ENCODE measurements at regions not wholly inside any gene's neighbourhood (a gene's known extent, or its start where the extent isn't known, plus 50 kb on each side); places are given as distances from the start of the nearest gene placed in this dataset.
"Not testable (repeated sequence)": the region's sequence is repeated elsewhere in the genome, so short reads cannot be mapped to it uniquely, and the experiment has no call there.

DNA sequence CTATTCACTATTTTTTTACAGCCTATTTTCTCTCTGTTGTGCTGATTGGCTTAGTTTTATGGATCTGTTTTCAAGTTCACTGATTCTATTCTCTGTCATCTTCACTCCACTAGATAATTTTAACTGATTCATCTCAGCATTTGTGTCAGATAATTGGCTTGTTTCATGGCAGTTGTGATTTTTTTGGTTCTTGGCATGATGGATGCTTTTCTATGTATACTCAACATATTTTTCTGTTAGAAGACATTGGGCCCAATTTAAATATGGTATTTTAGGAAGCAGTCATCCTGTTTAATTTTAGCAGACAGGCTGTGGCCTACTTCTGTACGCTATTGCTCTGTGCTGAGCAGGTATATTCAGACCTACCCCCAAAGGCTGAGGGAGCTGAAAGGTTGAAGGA lies 1865.3 kb upstream of the ACO1 start:
- Mint-ChIP-seq H3K27me3 (ENCODE audit: insufficient read depth) (no peaks in the 10 kb centered on the region), H3K9me3 (no peaks in the 10 kb centered on the region), H3K27ac (no peak overlapping the region), H3K4me3 (no peak overlapping the region), H3K4me1 (ENCODE audit: low read depth) (no peaks in the 10 kb centered on the region), H3K36me3 (ENCODE audit: low read depth) (no peaks in the 10 kb centered on the region)
- intact Hi-C loops (cut with micrococcal nuclease) = no loop called here
- DNase-seq (ENCODE audit: low spot score) = no peak

DNA sequence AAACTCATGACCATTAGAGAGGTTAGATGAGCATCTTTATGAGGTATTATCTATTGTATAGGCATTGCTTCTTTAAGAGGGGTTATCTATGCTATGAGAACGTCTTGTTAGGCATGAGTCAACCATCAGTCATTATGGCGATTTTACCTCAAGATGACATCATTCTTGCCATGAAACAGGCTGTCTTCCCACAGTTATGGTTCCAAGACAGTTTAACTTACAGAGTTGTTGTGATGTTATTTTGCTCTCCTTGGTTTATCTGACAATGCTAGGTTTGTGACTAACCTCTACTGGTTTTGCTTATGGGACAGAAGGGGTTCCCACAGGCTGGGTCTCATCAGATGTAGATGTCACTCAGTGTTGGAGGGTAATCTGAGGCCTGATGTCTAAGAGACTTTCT lies 1864.7 kb upstream of the ACO1 start:
- Mint-ChIP-seq H3K4me1 (ENCODE audit: low read depth) (no peaks in the 10 kb centered on the region), H3K27ac (no peak overlapping the region), H3K4me3 (no peak overlapping the region), H3K9me3 (no peaks in the 10 kb centered on the region), H3K36me3 (ENCODE audit: low read depth) (no peaks in the 10 kb centered on the region), H3K27me3 (ENCODE audit: insufficient read depth) (no peaks in the 10 kb centered on the region)
- intact Hi-C loops (cut with micrococcal nuclease) = no loop called here
- DNase-seq (ENCODE audit: low spot score) = no peak

DNA sequence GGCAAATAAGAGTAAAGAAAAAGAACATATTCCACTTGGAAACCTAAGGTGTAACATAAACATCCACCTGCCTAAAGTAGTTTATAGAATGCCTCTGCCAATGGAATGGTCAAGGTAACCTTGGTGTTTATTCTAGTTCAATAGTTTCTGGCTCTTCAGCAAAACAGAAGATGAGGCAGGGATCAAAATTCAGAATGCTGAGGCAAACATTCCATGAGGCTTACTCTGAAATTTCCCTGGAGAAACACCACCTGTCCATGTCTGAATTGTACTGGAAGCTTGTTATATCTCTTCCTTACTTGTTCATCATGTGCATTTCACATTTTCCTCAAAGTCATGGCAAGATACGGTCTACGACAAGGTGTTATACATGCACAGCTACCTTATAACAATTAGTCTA lies 1862.4 kb upstream of the ACO1 start:
- H3K9me3 Mint-ChIP-seq = no peaks in the 10 kb centered on the region
- DNase-seq (ENCODE audit: low spot score) = no peak
- H3K27me3 Mint-ChIP-seq (ENCODE audit: insufficient read depth) = no peaks in the 10 kb centered on the region
- H3K4me3 Mint-ChIP-seq = no peak overlapping the region
- intact Hi-C loops (cut with micrococcal nuclease) = no loop called here
- H3K4me1 Mint-ChIP-seq (ENCODE audit: low read depth) = no peaks in the 10 kb centered on the region
- no peak overlapping the region for H3K27ac Mint-ChIP-seq
- no peaks in the 10 kb centered on the region for H3K36me3 Mint-ChIP-seq (ENCODE audit: low read depth)

DNA sequence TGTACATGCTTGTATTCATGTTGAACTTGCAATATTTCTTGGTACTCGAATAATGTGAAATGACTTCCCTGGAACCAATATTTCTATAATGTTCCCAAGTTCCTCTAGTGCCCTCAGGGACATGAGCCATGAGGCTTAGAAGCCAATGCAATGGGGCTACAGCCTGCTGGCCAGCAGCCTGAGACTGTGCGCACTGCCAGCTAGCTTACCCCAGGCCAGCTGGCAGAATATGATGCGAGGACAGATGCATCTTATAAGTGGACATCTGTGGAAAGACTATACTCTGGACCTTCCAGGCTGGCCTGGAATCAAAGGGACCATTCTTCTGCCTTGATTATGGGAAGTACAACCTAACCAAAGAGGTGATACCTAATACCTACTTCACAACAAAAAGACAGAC lies 1862.0 kb upstream of the ACO1 start:
- no peak for DNase-seq (ENCODE audit: low spot score)
- no peak overlapping the region for H3K27ac Mint-ChIP-seq
- intact Hi-C loops (cut with micrococcal nuclease) = no loop called here
- H3K4me1 Mint-ChIP-seq (ENCODE audit: low read depth) = no peaks in the 10 kb centered on the region
- no peaks in the 10 kb centered on the region for H3K36me3 Mint-ChIP-seq (ENCODE audit: low read depth)
- no peaks in the 10 kb centered on the region for H3K9me3 Mint-ChIP-seq
- H3K4me3 Mint-ChIP-seq = no peak overlapping the region
- no peaks in the 10 kb centered on the region for H3K27me3 Mint-ChIP-seq (ENCODE audit: insufficient read depth)

DNA sequence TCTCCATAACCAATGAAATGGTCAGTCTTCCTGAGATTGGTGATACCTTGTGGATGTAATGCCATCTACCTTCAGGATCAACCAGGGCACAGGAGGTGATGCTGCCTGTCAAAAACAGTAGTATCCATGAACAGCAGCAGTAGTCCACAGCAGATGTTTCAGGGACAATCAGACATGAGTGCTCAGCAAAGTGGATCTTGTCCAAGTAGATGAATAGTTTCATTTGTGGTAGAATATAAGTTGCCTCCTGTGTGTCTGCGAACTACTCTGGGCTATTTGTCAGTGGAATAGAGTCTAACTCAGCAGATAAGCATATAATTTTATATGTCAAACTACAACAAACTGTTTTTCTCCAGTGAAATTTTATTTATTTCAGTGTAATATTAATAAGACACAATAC lies 1860.1 kb upstream of the ACO1 start:
- no peak overlapping the region for H3K27ac Mint-ChIP-seq

DNA sequence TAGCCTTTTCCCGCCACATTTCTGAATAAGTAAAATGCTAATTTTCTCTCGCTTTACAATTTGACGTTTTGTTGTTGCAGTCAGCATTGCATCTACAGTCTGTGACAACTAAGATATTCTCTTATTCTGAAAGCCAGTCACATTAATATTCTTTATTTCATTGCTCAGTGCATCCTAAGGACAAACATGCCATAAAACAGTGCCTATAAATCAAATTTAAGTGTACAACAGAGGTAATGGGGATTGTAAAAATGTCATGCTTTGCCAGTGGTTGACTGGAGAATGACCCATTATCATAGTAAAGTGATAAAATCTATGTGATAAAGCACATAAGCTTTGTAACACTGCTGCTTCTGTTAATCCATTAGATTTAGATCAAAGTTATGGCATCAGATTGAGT lies 1850.0 kb upstream of the ACO1 start:
- H3K4me3 Mint-ChIP-seq = no peak overlapping the region
- peaks cover 3% of the 10 kb centered on the region for H3K9me3 Mint-ChIP-seq
- intact Hi-C loops (cut with micrococcal nuclease) = no loop called here
- H3K36me3 Mint-ChIP-seq (ENCODE audit: low read depth) = no peaks in the 10 kb centered on the region
- no peak overlapping the region for H3K27ac Mint-ChIP-seq
- DNase-seq (ENCODE audit: low spot score) = no peak
- no peaks in the 10 kb centered on the region for H3K4me1 Mint-ChIP-seq (ENCODE audit: low read depth)
- H3K27me3 Mint-ChIP-seq (ENCODE audit: insufficient read depth) = no peaks in the 10 kb centered on the region

More for the DNA sequence above, 1860.1 kb upstream of the ACO1 start:
- no peak for DNase-seq (ENCODE audit: low spot score)
- no peaks in the 10 kb centered on the region for H3K36me3 Mint-ChIP-seq (ENCODE audit: low read depth)
- H3K4me1 Mint-ChIP-seq (ENCODE audit: low read depth) = no peaks in the 10 kb centered on the region
- H3K9me3 Mint-ChIP-seq = no peaks in the 10 kb centered on the region
- H3K4me3 Mint-ChIP-seq = no peak overlapping the region
- no peaks in the 10 kb centered on the region for H3K27me3 Mint-ChIP-seq (ENCODE audit: insufficient read depth)
- intact Hi-C loops (cut with micrococcal nuclease) = no loop called here

DNA sequence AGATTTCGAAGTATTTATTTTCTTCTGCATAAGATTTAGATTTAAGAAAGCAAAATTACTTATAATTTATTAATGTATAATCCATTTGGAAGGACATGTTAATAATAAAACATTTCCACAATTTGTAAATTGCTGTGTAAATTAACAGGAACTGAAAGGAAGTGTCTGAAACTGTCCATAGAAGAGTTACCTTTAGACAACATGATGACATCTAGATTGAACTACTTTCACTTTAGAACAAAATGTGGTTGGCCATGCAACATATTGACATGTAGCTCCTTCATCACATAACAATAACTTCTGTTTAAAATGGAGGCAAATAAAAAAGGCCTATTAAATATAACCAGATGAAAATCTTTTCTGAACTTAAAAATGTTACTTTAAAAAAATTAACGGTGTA lies 1849.5 kb upstream of the ACO1 start:
- no peak for DNase-seq (ENCODE audit: low spot score)
- H3K36me3 Mint-ChIP-seq (ENCODE audit: low read depth) = no peaks in the 10 kb centered on the region
- H3K4me3 Mint-ChIP-seq = no peak overlapping the region
- no peak overlapping the region for H3K27ac Mint-ChIP-seq
- intact Hi-C loops (cut with micrococcal nuclease) = no loop called here
- no peaks in the 10 kb centered on the region for H3K27me3 Mint-ChIP-seq (ENCODE audit: insufficient read depth)
- no peaks in the 10 kb centered on the region for H3K4me1 Mint-ChIP-seq (ENCODE audit: low read depth)
- H3K9me3 Mint-ChIP-seq = peaks cover 3% of the 10 kb centered on the region

DNA sequence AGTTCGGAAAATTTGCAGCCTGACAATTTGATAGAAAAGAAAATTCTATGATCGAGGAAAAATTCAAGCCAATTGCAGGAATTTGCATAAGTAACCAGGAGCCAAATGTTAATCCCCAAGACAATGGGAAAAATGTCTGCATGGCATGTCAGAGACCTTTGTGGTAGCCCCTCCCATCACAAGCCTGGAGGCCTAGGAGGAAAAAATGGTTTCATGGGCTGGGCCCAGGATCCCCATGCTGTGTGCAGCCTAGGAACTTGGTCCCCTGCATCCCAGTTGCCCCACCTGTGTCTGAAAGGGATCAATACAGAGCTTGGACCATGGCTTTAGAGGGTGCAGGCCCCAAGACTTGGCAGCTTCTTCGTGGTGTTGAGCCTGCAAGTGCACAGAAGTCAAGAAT lies 1847.9 kb upstream of the ACO1 start:
- DNase-seq (ENCODE audit: low spot score) = no peak
- Mint-ChIP-seq H3K27me3 (ENCODE audit: insufficient read depth) (no peaks in the 10 kb centered on the region), H3K36me3 (ENCODE audit: low read depth) (no peaks in the 10 kb centered on the region), H3K27ac (no peak overlapping the region), H3K9me3 (peaks cover 3% of the 10 kb centered on the region), H3K4me1 (ENCODE audit: low read depth) (no peaks in the 10 kb centered on the region), H3K4me3 (no peak overlapping the region)
- intact Hi-C loops (cut with micrococcal nuclease) = no loop called here

DNA sequence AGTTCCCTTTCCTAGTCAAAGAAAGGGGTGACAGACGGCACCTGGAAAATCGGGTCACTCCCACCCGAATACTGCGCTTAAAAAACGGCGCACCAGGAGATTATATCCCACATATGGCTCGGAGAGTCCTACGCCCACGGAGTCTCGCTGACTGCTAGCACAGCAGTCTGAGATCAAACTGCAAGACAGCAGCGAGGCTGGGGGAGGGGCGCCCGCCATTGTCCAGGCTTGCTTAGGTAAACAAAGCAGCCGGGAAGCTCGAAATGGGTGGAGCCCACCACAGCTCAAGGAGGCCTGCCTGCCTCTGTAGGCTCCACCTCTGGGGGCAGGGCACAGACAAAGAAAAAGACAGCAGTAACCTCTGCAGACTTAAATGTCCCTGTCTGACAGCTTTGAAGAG lies 1844.7 kb upstream of the ACO1 start:
- H3K4me3 Mint-ChIP-seq; H3K27me3 Mint-ChIP-seq (ENCODE audit: insufficient read depth); H3K4me1 Mint-ChIP-seq (ENCODE audit: low read depth); H3K27ac Mint-ChIP-seq; DNase-seq (ENCODE audit: low spot score); H3K36me3 Mint-ChIP-seq (ENCODE audit: low read depth); H3K9me3 Mint-ChIP-seq; intact Hi-C loops (cut with micrococcal nuclease): not testable (repeated sequence)

DNA sequence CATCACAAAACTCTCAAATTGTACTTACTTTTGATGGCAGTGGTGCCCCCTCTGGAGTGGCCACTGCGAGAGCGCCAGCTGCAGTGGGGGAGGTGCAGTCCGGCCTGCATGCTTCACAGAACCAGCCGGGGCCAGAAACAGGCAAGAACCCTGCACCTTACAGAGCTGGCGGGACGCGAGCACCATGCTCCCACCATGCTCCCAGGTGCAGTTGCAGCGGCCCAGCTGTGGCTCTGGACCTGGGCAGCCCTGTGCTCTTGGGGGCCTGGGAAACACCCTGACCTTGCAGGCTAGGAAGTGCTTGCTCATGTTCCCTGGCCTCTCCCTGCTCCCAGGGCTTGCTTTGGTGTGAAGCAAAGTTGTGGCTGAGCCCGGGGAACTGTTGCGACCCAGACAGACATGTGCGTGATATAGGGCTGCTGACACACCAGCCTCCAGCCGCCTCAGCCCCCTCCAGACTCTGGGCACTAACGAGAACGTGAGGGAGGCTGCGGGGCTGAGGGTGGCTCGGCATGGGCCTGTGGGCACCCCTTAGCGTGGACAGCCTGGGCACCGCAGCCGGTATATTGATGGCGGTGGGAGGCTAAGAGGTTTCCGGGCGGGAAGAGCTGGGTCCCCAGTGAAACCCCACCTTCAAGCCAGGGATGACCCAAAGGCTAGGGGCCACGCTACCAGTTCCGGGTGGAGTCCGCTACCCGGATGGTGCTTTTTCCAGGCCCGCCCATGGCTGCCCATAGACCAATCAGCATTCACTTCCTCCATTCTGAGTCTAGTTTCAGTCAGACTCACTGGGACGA lies 1809.9 kb upstream of the ACO1 start:
- Mint-ChIP-seq H3K4me1 (ENCODE audit: low read depth) (no peaks in the 10 kb centered on the region), H3K36me3 (ENCODE audit: low read depth) (no peaks in the 10 kb centered on the region), H3K27ac (no peak overlapping the region), H3K9me3 (peaks cover 3% of the 10 kb centered on the region), H3K4me3 (no peak overlapping the region), H3K27me3 (ENCODE audit: insufficient read depth) (no peaks in the 10 kb centered on the region)
- no peak for DNase-seq (ENCODE audit: low spot score)
- intact Hi-C loops (cut with micrococcal nuclease) = no loop called here

DNA sequence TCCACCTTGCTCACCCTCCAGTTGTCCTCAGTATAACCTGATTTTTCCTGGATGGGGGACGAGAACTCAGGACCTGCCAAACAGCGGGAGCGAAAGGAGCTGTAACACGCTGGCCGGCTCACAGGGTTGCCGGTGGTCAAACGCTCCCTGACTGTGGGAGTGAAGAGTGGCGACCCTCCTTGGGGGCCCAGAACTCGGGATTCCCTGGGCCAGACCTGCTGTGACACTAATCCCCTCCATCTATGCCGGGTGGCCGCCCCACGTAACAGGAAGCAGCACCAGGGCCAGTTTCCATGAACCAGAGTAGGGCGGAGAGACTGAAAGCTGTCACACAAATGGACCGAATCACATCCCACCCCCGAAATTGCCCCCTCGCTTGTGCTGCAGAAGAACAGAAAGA lies 1809.2 kb upstream of the ACO1 start:
- Mint-ChIP-seq H3K36me3 (ENCODE audit: low read depth) (no peaks in the 10 kb centered on the region), H3K4me3 (no peak overlapping the region), H3K4me1 (ENCODE audit: low read depth) (no peaks in the 10 kb centered on the region), H3K9me3 (peaks cover 3% of the 10 kb centered on the region), H3K27me3 (ENCODE audit: insufficient read depth) (no peaks in the 10 kb centered on the region), H3K27ac (no peak overlapping the region)
- intact Hi-C loops (cut with micrococcal nuclease) = no loop called here
- DNase-seq (ENCODE audit: low spot score) = no peak

DNA sequence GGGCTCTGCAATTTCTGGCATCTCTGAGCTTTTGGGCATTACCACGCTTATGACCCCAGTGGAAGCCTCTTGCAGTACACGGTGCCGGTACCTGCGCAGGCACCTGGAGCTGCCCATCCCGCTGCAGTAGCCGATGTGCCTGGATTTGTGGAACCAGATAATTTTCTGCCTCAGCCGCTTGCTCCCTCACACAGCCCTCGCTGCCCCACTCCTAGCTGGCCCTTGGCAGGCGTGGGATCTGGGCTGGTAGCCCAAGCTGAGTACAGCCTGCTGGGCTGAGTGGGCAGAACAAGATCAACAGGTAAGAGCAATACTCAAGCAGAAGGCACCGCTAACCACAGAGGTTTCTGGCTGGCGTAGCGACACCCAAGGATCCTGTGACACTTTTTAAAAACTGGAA lies 1808.8 kb upstream of the ACO1 start:
- intact Hi-C loops (cut with micrococcal nuclease) = no loop called here

DNA sequence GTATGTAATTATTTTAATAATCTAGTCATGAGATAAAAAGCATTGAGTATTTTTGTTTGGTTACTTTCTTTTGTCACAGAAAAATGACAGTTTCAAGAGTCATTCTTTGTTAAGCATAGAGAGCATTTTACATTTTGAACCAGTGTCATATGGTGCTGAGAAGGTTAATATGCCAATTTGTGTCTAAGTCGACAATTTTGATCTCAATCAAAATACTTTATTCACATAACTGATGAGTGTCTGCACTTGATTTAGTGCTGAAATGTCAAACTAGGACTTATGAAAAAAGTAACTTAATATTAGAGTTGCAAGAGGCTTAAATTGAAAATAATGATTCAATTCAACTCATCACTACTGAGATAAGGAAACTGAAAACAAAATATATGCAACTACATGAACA lies 1804.6 kb upstream of the ACO1 start:
- Mint-ChIP-seq H3K9me3 (no peaks in the 10 kb centered on the region), H3K4me1 (ENCODE audit: low read depth) (no peaks in the 10 kb centered on the region), H3K27me3 (ENCODE audit: insufficient read depth) (no peaks in the 10 kb centered on the region), H3K4me3 (no peak overlapping the region), H3K36me3 (ENCODE audit: low read depth) (no peaks in the 10 kb centered on the region), H3K27ac (no peak overlapping the region)
- no peak for DNase-seq (ENCODE audit: low spot score)
- intact Hi-C loops (cut with micrococcal nuclease) = no loop called here

More for the DNA sequence above, 1808.8 kb upstream of the ACO1 start:
- DNase-seq (ENCODE audit: low spot score) = no peak
- Mint-ChIP-seq H3K9me3 (peaks cover 3% of the 10 kb centered on the region), H3K27me3 (ENCODE audit: insufficient read depth) (no peaks in the 10 kb centered on the region), H3K4me1 (ENCODE audit: low read depth) (no peaks in the 10 kb centered on the region), H3K27ac (no peak overlapping the region), H3K4me3 (no peak overlapping the region), H3K36me3 (ENCODE audit: low read depth) (no peaks in the 10 kb centered on the region)

DNA sequence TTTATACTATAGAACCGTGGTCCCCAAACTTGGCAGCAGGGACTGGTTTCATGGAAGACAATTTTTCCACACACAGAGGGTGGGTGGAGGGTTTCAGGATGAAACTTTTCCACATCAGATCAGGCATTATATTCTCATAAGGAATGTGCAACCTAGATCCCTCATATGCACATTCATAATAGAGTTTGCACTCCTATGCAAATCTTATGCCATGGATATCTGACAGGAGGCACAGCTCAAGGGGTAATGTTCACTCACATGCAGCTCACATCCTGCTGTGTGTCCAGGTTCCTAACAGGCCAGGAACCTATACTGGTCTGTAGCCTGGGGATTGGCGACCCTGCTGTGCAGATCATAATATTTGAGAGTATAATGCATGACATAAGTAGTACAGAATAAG lies 1802.2 kb upstream of the ACO1 start:
- DNase-seq (ENCODE audit: low spot score) = no peak
- no peak overlapping the region for H3K4me3 Mint-ChIP-seq
- H3K36me3 Mint-ChIP-seq (ENCODE audit: low read depth) = no peaks in the 10 kb centered on the region
- H3K9me3 Mint-ChIP-seq = no peaks in the 10 kb centered on the region
- no peak overlapping the region for H3K27ac Mint-ChIP-seq
- H3K4me1 Mint-ChIP-seq (ENCODE audit: low read depth) = no peaks in the 10 kb centered on the region
- intact Hi-C loops (cut with micrococcal nuclease) = no loop called here
- no peaks in the 10 kb centered on the region for H3K27me3 Mint-ChIP-seq (ENCODE audit: insufficient read depth)
